ENCODE measurements at regions not wholly inside any gene's neighbourhood (a gene's known extent, or its start where the extent isn't known, plus 50 kb on each side); places are given as distances from the start of the nearest gene placed in this dataset.
A peak's percentile ranks its signal among the peaks of the same experiment; 100 is the strongest.
"Not testable (repeated sequence)": the region's sequence is repeated elsewhere in the genome, so short reads cannot be mapped to it uniquely, and the experiment has no call there.

DNA sequence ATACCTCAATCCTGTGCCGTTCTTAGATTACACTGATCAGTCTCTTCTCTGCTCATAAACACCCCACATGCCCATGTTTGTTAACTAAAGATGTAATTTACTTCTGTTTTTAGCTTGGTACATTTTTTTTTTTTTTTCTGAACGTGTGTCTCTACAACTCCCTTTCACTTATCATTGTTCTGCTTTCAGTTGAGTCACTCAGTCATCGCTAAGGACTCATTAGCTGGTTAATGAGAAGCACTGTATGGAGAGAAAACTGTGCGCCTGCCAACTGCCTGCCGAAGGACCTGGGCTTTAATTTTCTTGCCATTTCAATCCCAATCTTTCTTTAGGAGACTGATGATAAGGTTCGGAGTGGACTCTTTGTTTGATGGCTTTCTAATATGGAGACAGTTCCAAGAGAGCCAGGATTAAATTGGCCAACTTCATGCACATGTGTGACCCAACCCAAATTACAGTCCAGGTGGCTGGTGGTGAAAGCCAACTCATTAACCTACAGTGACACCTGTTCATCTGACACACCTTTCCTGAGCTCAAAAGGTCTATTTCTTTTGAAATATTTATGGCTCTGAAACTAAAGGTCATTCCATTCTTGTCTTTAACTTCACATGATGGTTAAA lies 334.1 kb downstream of the BCKDHB start:
- peak; percentile 54 for DNase-seq

DNA sequence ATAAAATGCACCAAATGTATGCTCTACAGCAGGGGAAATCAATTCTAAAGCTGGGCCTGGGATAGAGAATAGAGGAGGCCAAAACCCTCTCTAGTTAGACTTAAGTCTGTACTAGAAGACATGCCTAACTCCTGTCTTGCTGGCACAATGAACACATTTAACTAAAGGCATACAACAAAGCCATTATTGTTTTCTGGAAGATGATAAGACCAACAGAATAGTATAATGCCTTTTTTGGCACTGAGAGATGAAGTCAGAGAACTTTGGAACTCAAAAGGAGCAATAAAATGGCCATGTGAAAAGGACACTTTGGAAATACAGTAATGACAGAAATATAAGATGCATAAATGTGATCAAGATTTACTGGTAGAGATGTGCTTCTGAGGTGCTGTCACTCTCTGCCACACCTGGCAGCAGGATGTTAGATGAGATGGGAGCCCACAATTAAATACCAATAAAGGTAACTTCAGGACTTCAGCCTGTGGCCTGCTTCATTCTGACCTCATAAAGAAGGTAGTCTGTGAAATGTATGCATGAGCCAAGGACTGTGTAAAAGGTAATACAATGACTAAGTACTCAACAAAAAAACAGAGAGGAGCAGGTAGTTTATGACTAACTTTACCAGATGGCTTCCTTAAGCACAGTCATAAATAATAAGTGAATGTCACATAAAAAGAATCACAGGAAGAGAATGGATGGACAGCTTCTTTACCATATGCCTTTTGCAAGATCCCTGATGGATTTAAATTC lies 333.4 kb downstream of the BCKDHB start:
- DNase-seq, result no peak

DNA sequence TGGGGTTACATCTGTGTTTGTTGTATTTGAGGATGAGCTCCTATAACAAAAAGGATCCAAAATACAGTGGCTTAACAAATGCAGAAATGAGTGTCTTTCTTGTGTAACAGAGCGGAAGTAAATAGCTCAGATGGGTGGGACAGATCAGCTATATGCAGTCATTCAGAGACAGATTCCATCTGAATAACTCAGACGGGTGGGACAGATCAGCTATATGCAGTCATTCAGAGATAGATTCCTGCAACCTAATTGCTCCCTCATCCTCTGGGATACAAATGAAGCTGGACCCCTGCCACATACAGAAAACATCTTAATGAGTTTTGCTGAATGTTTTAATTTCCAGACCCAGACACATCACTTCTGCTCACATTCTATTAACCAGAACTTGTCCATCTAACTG lies 332.3 kb downstream of the BCKDHB start:
- peak; percentile 91 for DNase-seq

DNA sequence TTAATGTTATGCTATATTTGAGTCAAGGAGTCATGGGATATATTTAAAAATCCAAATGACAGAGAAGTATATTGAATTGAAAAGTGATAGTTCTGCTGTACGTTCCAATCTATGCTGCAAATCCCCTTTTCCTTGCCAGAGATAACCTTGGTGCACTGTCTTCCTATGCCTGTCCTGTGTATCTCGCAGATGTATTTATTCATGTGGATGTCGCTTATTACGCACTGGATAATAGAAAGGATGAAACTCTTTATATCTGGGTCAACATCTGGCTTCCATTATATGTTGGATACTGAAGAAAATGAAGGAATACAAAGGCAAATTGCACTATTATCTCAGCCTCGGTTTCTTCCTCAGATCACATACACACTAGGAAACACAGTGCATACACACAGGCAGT lies 331.3 kb downstream of the BCKDHB start:
- DNase-seq, result no peak

DNA sequence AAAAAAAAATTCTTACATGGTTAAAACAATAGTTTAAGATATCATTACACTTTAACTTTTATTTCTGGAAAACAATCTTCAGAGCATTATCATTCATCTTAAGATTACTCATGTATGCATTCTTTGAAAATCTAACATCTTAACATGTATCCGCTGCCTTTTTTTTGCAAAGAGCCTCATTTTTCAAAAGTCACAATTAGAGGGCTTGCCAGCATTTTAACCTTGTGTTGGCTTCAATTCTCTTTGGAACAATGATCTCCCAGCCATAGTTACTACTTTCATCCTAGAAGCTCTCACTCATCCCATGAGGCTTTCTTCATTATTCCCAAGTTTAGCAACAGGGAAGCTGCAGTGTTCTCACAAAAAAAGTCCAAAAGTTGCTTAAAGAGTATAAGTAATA lies 330.8 kb downstream of the BCKDHB start:
- no peak for DNase-seq

DNA sequence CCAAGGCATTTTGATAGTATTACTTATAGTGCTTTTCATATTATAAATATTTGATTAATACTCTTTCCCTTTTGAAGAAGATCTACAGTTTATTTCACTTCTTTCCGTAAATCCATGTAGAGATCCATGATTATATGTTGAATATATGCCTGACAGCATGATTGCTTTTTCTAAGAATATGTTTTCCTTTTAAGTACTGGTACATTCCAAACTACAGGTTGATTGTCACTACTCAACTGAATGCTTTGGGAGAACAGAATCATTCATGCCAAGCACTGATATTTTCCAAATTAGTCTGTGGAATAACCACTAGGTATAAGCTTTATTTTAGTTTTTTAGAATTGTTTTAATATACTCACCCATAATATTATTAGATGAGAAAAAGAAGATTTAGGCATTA lies 330.2 kb downstream of the BCKDHB start:
- no peak for DNase-seq

DNA sequence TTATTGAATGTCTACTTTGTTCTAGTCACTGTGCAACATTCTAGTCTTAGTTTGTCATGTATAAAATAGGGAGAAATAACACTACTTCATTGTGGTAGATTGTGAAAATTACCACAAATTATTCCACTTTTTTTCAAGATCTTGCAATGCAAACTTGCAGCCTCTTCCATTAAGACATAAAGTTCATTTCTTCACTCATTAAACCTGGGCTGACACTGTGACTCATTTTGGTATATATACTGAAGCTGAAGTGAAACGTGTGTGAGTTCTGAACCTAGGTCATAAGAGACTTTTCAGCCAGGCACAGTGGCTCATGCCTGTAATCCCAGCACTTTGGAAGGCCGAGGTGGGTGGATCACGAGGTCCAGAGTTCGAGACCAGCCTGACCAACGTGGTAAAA lies 329.0 kb downstream of the BCKDHB start:
- no peak for DNase-seq

DNA sequence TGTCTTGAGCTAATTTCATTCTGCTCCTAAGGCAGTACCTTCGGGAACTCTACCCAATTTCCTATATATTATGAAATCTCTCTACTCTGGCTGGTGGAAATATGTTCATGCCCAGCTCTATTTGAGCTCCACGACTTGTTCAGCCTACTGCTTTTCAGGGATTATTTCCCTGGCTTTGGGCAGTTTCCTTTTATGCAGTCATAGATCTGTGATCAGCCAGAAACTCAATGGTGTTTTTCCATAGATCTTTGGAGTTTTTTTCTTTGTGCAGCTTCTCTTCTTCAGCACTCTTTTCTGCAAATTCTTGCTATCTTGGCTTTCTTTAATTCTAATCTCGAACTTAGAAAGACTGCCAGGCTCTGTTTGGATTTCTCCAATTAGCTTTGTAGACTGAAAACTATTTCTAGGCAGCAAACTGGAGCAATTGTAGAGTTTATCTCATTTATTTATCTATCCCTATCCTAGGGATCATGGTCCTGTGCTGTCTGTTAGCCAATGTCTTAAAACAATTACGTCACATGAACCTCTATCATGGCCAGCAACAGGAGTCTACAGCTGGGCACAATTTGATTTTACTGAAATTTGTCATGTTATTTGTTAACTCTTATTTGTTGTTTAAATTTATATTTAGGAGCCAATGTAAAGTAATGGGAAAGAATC lies 328.4 kb downstream of the BCKDHB start:
- DNase-seq, result no peak

DNA sequence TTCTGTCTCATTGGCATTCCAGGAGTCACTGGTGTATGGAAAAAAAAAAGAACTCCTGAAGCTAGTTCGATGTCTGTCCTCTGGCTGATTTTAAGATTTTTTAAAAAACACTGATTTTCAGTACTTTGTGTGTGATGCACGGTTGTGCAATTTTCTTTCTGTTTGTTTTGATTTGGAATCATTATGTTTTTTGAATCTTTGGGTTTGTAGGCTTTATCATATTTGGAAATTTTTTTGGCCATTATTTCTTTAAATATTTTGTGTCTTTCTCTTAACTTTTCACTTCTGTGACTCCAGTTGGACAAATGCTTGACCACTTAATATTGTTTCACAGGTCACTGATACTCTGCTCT lies 327.2 kb downstream of the BCKDHB start:
- DNase-seq, result no peak

DNA sequence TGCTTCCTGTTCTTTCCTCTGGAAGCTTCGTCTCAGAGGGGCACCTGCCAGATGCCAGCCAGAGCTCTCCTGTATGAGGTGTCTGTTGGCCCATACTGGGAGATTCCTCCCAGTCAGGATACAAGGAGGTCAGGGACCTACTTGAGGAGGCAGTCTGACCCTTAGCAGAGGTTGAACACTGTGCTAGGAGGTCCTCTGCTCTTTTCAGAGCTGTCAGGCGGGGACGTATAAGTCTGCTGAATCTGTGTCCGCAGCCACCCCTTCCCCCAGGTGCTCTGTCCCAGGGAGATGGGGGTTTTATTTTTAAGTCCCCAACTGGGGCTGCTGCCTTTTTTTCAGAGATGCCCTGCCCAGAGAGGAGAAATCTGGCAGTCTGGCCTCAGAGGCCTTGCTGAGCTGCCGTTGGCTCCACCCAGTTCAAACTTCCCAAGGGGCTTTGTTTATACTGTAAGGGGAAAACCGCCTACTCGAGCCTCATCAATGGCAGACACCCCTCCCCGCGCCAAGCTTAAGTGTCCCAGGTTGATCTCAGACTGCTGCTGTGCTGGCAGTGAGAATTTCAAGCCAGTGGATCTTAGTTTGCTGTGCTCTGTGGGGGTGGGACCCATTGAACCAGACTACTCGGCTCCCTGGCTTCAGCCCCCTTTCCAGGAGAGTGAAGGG lies 326.7 kb downstream of the BCKDHB start:
- DNase-seq, result no peak

DNA sequence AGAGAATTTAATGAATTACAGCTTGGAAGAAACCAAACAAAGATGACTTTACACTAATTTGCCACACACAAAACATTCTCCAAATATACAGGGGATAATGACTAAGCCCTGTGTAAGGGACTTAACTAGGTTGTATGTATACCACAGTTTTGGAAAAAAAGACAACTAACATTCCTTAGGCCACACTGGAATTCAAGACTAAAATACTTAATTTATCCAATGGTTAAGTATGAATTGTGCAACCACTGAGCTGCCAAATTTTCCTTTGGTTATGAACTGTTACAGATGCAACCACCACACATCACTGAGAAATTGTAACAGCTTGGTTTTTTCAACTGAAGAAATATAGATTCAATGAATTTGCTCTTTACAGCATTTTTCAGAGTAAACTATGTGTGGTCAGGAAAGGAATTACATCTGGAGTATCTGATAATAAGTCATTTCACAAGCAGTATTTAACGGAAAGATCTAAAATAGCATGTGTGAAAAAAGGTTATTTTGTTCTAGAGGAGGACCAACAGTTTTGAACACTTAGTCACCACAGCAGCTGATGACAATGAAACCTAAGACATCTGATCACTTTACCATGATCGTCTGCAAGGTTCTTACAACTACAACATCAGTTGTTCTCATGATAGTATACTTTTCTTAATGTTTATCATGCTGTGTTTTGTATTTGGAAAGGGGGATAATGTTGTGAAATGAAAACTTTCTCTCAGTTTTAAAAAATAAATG lies 318.8 kb downstream of the BCKDHB start:
- DNase-seq, result no peak

DNA sequence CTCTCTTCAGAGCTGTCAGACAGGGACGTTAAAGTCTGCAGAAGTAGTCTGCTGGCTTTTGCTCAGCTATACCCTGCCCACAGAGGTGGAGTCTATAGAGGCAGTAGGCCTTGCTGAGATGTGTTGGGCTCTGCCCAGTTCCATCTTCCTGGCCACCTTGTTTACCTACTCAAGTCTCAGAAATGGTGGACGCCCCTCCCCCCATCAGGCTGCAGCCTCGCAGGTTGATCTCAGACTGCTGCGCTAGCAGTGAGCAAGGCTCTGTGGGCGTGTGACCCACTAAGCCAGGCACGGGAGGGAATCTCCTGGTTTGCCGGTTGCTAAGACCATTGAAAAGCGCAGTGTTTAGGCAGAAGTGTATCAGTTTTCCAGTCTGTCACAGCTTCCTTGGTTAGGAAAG lies 305.0 kb downstream of the BCKDHB start:
- DNase-seq, result no peak

DNA sequence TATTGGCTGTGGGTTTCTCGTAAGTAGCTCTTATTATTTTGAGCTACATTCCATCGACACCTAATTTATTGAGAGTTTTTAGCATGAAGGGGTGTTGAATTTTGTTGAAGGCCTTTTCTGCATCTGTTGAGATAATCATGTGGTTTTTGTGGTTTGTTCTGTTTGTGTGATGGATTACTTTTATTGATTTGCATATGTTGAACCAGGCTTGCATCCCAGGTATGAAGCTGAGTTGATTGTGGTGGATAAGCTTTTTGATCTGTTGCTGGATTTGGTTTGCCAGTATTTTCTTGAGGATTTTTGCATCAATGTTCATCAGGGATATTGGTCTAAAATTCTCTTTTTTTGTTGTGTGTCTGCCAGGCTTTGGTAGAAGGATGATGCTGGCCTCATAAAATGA lies 301.5 kb downstream of the BCKDHB start:
- DNase-seq, result not testable (repeated sequence)

DNA sequence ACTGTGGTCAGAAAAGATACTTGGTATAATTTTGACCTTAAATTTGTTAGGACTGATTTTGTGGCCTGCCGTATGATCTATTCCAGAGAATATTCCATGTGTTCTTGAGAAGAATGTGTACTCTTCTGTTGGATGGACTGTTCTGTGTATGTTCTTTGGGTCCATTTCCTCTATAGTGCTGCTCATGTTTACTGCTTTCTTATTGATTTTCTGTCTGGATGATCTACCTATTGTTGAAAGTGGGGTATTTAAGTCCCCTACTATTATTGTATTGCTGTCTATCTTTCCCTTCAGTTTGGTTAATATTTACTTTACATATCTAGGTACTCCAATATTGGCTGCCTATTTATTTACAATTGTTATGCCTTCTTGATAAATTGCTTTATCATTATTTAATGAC lies 298.4 kb downstream of the BCKDHB start:
- DNase-seq, result no peak

DNA sequence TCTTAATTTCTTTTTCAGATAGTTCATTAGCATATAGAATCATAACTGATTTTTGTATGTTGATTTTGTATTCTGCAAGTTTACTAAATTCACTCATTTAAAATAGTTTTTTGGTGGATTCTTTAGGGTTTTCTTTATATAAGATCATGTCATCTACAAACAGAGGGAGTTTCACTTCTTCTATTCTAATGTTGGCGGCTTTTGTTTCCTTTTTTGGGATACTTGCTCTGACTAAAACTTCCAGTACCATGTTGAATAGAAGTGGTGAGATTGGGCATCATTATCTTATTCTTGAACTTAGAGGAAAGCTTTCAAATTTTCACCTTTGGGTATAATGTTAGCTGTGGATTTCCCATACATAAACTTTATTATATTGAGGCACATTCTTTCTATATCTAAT lies 296.9 kb downstream of the BCKDHB start:
- DNase-seq, result no peak

DNA sequence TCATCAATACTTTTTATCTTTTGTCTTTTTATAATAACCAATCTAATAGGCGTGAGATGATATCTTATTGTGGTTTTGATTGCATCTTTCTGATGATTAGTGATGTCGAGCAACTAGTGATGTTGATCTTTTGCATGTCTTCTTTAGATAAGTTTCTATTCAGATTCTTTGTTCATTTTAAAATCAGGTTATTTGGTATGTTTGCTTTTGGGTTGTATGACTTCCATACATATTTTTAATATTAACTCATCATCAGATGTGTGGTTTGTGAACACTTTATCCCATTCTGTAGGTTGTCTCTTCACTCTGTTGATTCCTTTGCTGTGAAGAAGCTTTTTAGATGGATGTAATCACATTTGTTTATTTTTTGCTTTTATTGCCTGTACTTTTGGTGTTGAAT lies 295.8 kb downstream of the BCKDHB start:
- no peak for DNase-seq
